H1 (cell line): ENCODE measurements at regions not wholly inside any gene's neighbourhood (a gene's known extent, or its start where the extent isn't known, plus 50 kb on each side); places are given as distances from the start of the nearest gene placed in this dataset.

Source experiments
- CTCF ChIA-PET: fragments of 300-600 bp; sonication (Branson Sonifier 250); formaldehyde crosslinking; loops from one replicate; lab custom pipeline; 2021; ENCODE audit not compliant: partially characterized antibody; lab: Charles Lee
- POLR2A ChIA-PET: fragments of 300-600 bp; sonication (Branson Sonifier 250); formaldehyde crosslinking; loops from one replicate; lab custom pipeline; 2021; ENCODE audit warnings: inconsistent platforms; ENCODE audit not compliant: partially characterized antibody; lab: Charles Lee
- DNase-seq, 2 experiments: peaks; one replicate each; pipeline versions ENCODE4 v3.0.0 to v3.0.0-alpha.2; 2010 to 2022; ENCODE audit warnings: low spot score in 2 of 2, low read depth in 1 of 2, mixed read lengths in 1 of 2
- FAIRE-seq: peaks from 2 replicates; lab custom pipeline; 2011; peaks lifted over from hg19 to GRCh38; lab: Jason Lieb, UNC
- H2AFZ ChIP-seq: 2 replicates; pipeline ENCODE4 v1.8.1; 2012; ENCODE audit warnings: low read length, inconsistent platforms
- H2AK5ac ChIP-seq: 2 replicates; pipeline ENCODE4 v1.6.1; 2013; ENCODE audit warnings: low read depth, low read length
- H2BK120ac ChIP-seq: replicated peaks from 2 replicates; pipeline ENCODE3; 2013; ENCODE audit warnings: low read depth, low read length, inconsistent platforms
- H2BK12ac ChIP-seq: 2 replicates; pipeline ENCODE4 v1.6.1; 2013; ENCODE audit warnings: low read depth, low read length
- H2BK15ac ChIP-seq: 2 replicates; pipeline ENCODE4 v1.6.1; 2013; ENCODE audit warnings: low read length
- H2BK20ac ChIP-seq: 2 replicates; pipeline ENCODE4 v1.6.1; 2013; ENCODE audit warnings: low read length
- H2BK5ac ChIP-seq: 2 replicates; pipeline ENCODE4 v1.6.1; 2013; ENCODE audit warnings: low read depth, low read length
- H3K14ac ChIP-seq: 2 replicates; pipeline ENCODE4 v1.6.1; 2013; ENCODE audit warnings: inconsistent platforms; ENCODE audit not compliant: insufficient read length
- H3K18ac ChIP-seq: 2 replicates; pipeline ENCODE4 v1.6.1; 2013; ENCODE audit warnings: low read length; ENCODE audit errors: extremely low read depth
- H3K23ac ChIP-seq: 2 replicates; pipeline ENCODE4 v1.6.1; 2013; ENCODE audit warnings: inconsistent platforms; ENCODE audit not compliant: insufficient read length
- H3K23me2 ChIP-seq: 2 replicates; pipeline ENCODE4 v1.6.1; 2013; ENCODE audit warnings: low read depth, low read length
- H3K27ac ChIP-seq: 2 replicates; pipeline ENCODE4 v1.6.1; 2011; ENCODE audit warnings: low read depth, low read length, inconsistent platforms
- H3K27me3 ChIP-seq, 4 experiments: replicated peaks in 1 of 4; 1 replicate in 1 of 4; 2 replicates in 3 of 4; pipeline versions ENCODE4 v1.6.1 to v1.8.1; 2011 to 2013; ENCODE audit warnings: low read length in 3 of 4, mild to moderate bottlenecking in 3 of 4, inconsistent platforms in 2 of 4, mixed read lengths in 2 of 4, moderate library complexity in 1 of 4; ENCODE audit not compliant: control insufficient read depth in 3 of 4, insufficient read depth in 3 of 4; ENCODE audit errors: extremely low read depth in 1 of 4
- H3K36me3 ChIP-seq, 4 experiments: 2 replicates each; pipeline versions ENCODE4 v1.6.1 to v1.8.1; 2011 to 2013; ENCODE audit warnings: mild to moderate bottlenecking in 4 of 4, low read length in 3 of 4, moderate library complexity in 2 of 4, control low read depth in 1 of 4, inconsistent platforms in 1 of 4; ENCODE audit not compliant: insufficient read depth in 4 of 4, control insufficient read depth in 2 of 4
- H3K4ac ChIP-seq: replicated peaks from 2 replicates; pipeline ENCODE3; 2013; ENCODE audit warnings: low read length, low read depth, mixed read lengths, inconsistent platforms; ENCODE audit not compliant: insufficient read length
- H3K4me1 ChIP-seq, 4 experiments: replicated peaks in 1 of 4; 1 replicate in 1 of 4; 2 replicates in 3 of 4; pipeline versions ENCODE4 v1.6.1 to v1.8.1; 2011 to 2013; ENCODE audit warnings: low read length in 3 of 4, inconsistent platforms in 2 of 4, mixed read lengths in 1 of 4; ENCODE audit not compliant: insufficient read depth in 4 of 4, control insufficient read depth in 3 of 4
- H3K4me2 ChIP-seq, 2 experiments: 2 replicates each; pipeline versions ENCODE4 v1.6.1 to v1.8.1; 2011 to 2013; ENCODE audit warnings: low read depth in 2 of 2, low read length in 2 of 2, control low read depth in 1 of 2, inconsistent platforms in 1 of 2, mild to moderate bottlenecking in 1 of 2; ENCODE audit not compliant: insufficient read depth in 1 of 2
- H3K4me3 ChIP-seq, 4 experiments: fragments of 200-600, 300-600 bp in 1 of 4; sonication (generic), shearing (Covaris generic), sonication (Bioruptor Twin) in 1 of 4; 2 replicates each; pipeline versions ENCODE4 v1.5.1 to v1.8.1; 2011 to 2016; ENCODE audit warnings: low read length in 4 of 4, low read depth in 3 of 4, control low read depth in 2 of 4, inconsistent platforms in 2 of 4, mild to moderate bottlenecking in 2 of 4, mixed read lengths in 1 of 4, moderate library complexity in 1 of 4; ENCODE audit not compliant: insufficient read depth in 2 of 4; ENCODE audit errors: extremely low read depth in 1 of 4
- H3K56ac ChIP-seq: replicated peaks from 2 replicates; pipeline ENCODE3; 2013; ENCODE audit warnings: low read depth, mild to moderate bottlenecking, mixed read lengths, low read length, inconsistent platforms; ENCODE audit not compliant: insufficient read length
- H3K79me1 ChIP-seq: 2 replicates; pipeline ENCODE4 v1.6.1; 2013; ENCODE audit warnings: low read depth, low read length, control low read depth
- H3K79me2 ChIP-seq, 2 experiments: 2 replicates each; pipeline versions ENCODE4 v1.6.1 to v1.8.1; 2012 to 2013; ENCODE audit warnings: low read length in 2 of 2, mild to moderate bottlenecking in 2 of 2, inconsistent platforms in 1 of 2; ENCODE audit not compliant: insufficient read depth in 2 of 2, control insufficient read depth in 1 of 2
- H3K9ac ChIP-seq, 4 experiments: replicated peaks in 1 of 4; 1 replicate in 1 of 4; 2 replicates in 3 of 4; pipeline versions ENCODE4 v1.6.1 to v1.8.1; 2011 to 2013; ENCODE audit warnings: low read depth in 3 of 4, low read length in 3 of 4, control low read depth in 2 of 4, mild to moderate bottlenecking in 2 of 4, moderate library complexity in 2 of 4, inconsistent platforms in 1 of 4; ENCODE audit errors: extremely low read depth in 1 of 4
- H3K9me3 ChIP-seq, 2 experiments: 2 replicates each; pipeline versions ENCODE4 v1.6.1 to v1.8.1; 2012 to 2013; ENCODE audit warnings: mild to moderate bottlenecking in 2 of 2, moderate library complexity in 2 of 2, control low read depth in 1 of 2, inconsistent platforms in 1 of 2, low read depth in 1 of 2, low read length in 1 of 2, mixed read lengths in 1 of 2; ENCODE audit not compliant: insufficient read depth in 2 of 2
- H4K20me1 ChIP-seq, 2 experiments: replicated peaks in 1 of 2; 2 replicates each; pipeline versions ENCODE3 to v1.8.1; 2011 to 2013; ENCODE audit warnings: inconsistent platforms in 2 of 2, low read length in 2 of 2, mild to moderate bottlenecking in 1 of 2; ENCODE audit not compliant: insufficient read depth in 2 of 2, control insufficient read depth in 1 of 2
- H4K5ac ChIP-seq: 2 replicates; pipeline ENCODE4 v1.6.1; 2013; ENCODE audit warnings: low read length, low read depth, mixed read lengths, inconsistent platforms; ENCODE audit not compliant: insufficient read length
- H4K8ac ChIP-seq: 2 replicates; pipeline ENCODE4 v1.8.0; 2013; ENCODE audit warnings: mild to moderate bottlenecking, moderate library complexity, low read length, inconsistent platforms; ENCODE audit not compliant: insufficient read depth; ENCODE audit errors: extremely low read depth
- H4K91ac ChIP-seq: replicated peaks from 2 replicates; pipeline ENCODE3; 2013; ENCODE audit warnings: low read length, mixed read lengths, inconsistent platforms; ENCODE audit not compliant: insufficient read length
- BCL11A ChIP-seq, 2 experiments: IDR thresholded peaks; one replicate each; pipeline ENCODE4 v1.6.1; 2011; ENCODE audit warnings: low read depth in 2 of 2, low read length in 2 of 2, mild to moderate bottlenecking in 2 of 2
- CHD2 ChIP-seq: IDR thresholded peaks from 2 replicates; pipeline ENCODE4 v1.6.1; 2012; ENCODE audit warnings: low read length, improper control_type of control experiment
- JUN ChIP-seq: IDR thresholded peaks from 2 replicates; pipeline ENCODE4 v1.6.1; 2011; ENCODE audit warnings: low read depth, mild to moderate bottlenecking, improper control_type of control experiment, low read length
- PHF8 ChIP-seq: fragments of 200-600 bp; sonication (generic); conservative IDR thresholded peaks from 2 replicates; pipeline ENCODE4 v1.7.1; 2012; ENCODE audit warnings: low read depth, mild to moderate bottlenecking, inconsistent platforms, low read length, moderate library complexity
- POLR2A ChIP-seq, 2 experiments: IDR thresholded peaks; 1 replicate in 1 of 2; 2 replicates in 1 of 2; pipeline ENCODE4 v1.6.1; 2011; ENCODE audit warnings: low read depth in 2 of 2, low read length in 2 of 2, mild to moderate bottlenecking in 2 of 2; ENCODE audit errors: control extremely low read depth in 1 of 2
- SIN3A ChIP-seq, 2 experiments: IDR thresholded peaks in 1 of 2; conservative IDR thresholded peaks in 1 of 2; 2 replicates each; pipeline ENCODE4 v1.6.1; 2011 to 2012; ENCODE audit warnings: low read length in 2 of 2, improper control_type of control experiment in 1 of 2, low read depth in 1 of 2, mild to moderate bottlenecking in 1 of 2
- WGBS, 2 experiments: shearing (Covaris generic) in 1 of 2; methylation state at CpG; one replicate each; pipeline versions ENCODE4 v1.1.6 to v1.1.7; 2013 to 2015; ENCODE audit warnings: low lambda C conversion rate in 2 of 2, mixed read lengths in 2 of 2, inconsistent platforms in 1 of 2, low coverage in 1 of 2, missing lambda C conversion rate in 1 of 2; ENCODE audit not compliant: insufficient replicate concordance in 2 of 2, insufficient coverage in 1 of 2, insufficient read length in 1 of 2; ENCODE audit errors: extremely low coverage in 1 of 2, missing lambda C conversion rate in 1 of 2; 5-methylcytosine and 5-hydroxymethylcytosine counted together

DNA sequence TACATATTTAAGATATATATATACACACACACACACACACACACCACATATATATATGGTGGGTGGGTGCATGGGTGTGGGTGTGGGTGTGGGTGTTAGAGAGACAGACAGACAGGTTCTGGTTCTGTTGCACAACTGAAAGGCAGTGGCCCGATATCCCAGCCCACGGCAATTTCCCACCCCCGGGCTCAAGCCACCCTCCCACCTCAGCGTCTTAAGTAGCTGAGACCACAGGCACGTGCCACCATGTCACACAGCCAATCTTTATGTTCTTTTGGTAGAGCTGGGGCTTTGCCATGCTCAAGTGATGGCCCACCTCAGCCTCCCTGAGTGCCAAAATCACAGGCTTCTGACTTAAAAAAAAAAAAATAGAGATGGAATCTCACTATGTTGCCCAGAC lies 417.8 kb upstream of the FOXG1 start:
- no peak overlapping the region for H3K4ac ChIP-seq
- TF ChIP-seq SIN3A (conservative IDR thresholded peaks at IDR 0.05 in 1 of 2, IDR thresholded peaks at IDR 0.05 in 1 of 2; ENCODE audit: low read depth in 1 of 2, low read length in 2 of 2) (no peak), PHF8 (no peak), BCL11A (IDR thresholded peaks at IDR 0.05; ENCODE audit: low read depth in 2 of 2, low read length in 2 of 2) (no peak), CHD2 (no peak), JUN (no peak), POLR2A (IDR thresholded peaks at IDR 0.05; ENCODE audit: control extremely low read depth in 1 of 2, low read depth in 2 of 2, low read length in 2 of 2) (no peak)
- H3K9ac ChIP-seq: no peak overlapping the region
- no peak overlapping the region for H4K5ac ChIP-seq
- no peak overlapping the region for H2AFZ ChIP-seq
- H3K4me2 ChIP-seq: no peak overlapping the region
- no peak overlapping the region for H2BK12ac ChIP-seq
- no peak overlapping the region for H2BK20ac ChIP-seq
- no peaks in the 10 kb centered on the region for H3K27me3 ChIP-seq
- H2BK15ac ChIP-seq: no peak overlapping the region
- H3K79me1 ChIP-seq: no peaks in the 10 kb centered on the region
- no peak overlapping the region for H2AK5ac ChIP-seq
- ChIA-PET POLR2A (interaction anchor here (0.5 kb wide), 1 partner anchor 663 kb away, joined by 3 read pairs; no protein-coding TSS in a partner anchor), CTCF (interaction anchor here (0.6 to 3.6 kb wide), 2 partner anchors 26 to 54 kb away, joined by 4 to 12 read pairs; no protein-coding TSS in a partner anchor)
- no peak overlapping the region for H3K4me3 ChIP-seq
- no peak overlapping the region for H3K18ac ChIP-seq
- H3K27ac ChIP-seq: no peak overlapping the region
- no peak overlapping the region for H2BK5ac ChIP-seq
- FAIRE-seq (no peak), DNase-seq (no peak)
- no peaks in the 10 kb centered on the region for H3K9me3 ChIP-seq
- H4K20me1 ChIP-seq: no peaks in the 10 kb centered on the region
- H3K4me1 ChIP-seq: no peaks in the 10 kb centered on the region
- no peak overlapping the region for H4K8ac ChIP-seq
- H3K79me2 ChIP-seq: no peaks in the 10 kb centered on the region
- H3K56ac ChIP-seq: no peak overlapping the region
- no peak overlapping the region for H3K14ac ChIP-seq
- WGBS, 2 experiments: 100% methylated on average over 2 of the region's 5 CpGs; no CpG with 5 or more reads in 1 of the 2 experiments
- H3K23me2 ChIP-seq: no peaks in the 10 kb centered on the region
- H4K91ac ChIP-seq: no peak overlapping the region
- H2BK120ac ChIP-seq: no peak overlapping the region
- H3K36me3 ChIP-seq: no peaks in the 10 kb centered on the region
- no peak overlapping the region for H3K23ac ChIP-seq
